ENCODE measurements at regions not wholly inside any gene's neighbourhood (a gene's known extent, or its start where the extent isn't known, plus 50 kb on each side); places are given as distances from the start of the nearest gene placed in this dataset.

GRCh38 chr4:136754810-136755530 lies 777.3 kb downstream of the PCDH18 start:
- Histone ChIP-seq H3K79me2 (ENCODE audit: insufficient read depth, low read length) (no peaks in the 10 kb centered on the region), H3K4me1 (ENCODE audit: control insufficient read depth in 1 of 2, insufficient read depth in 2 of 2, low read length in 2 of 2) (no peaks in the 10 kb centered on the region), H3K9ac (ENCODE audit: insufficient read depth, low read length, poor library complexity, severe bottlenecking) (no peak overlapping the region), H4K20me1 (ENCODE audit: insufficient read depth, low read length) (no peaks in the 10 kb centered on the region), H3K27me3 (ENCODE audit: control insufficient read depth in 2 of 2, insufficient read depth in 2 of 2, low read length in 2 of 2) (no peaks in the 10 kb centered on the region), H3K27ac (ENCODE audit: low read depth in 1 of 2, low read length in 2 of 2) (no peak overlapping the region), H3K4me2 (replicated peaks; ENCODE audit: extremely low read depth, low read length, poor library complexity, severe bottlenecking) (no peak overlapping the region), H3K36me3 (replicated peaks in 1 of 2; ENCODE audit: control insufficient read depth in 1 of 2, insufficient read depth in 2 of 2, low read length in 2 of 2) (no peaks in the 10 kb centered on the region), H2AFZ (ENCODE audit: insufficient read depth, low read depth, low read length, poor library complexity, severe bottlenecking) (no peak overlapping the region), H3K4me3 (replicated peaks in 1 of 3; ENCODE audit: low read depth in 2 of 3, low read length in 3 of 3) (no peak overlapping the region), H3K9me3 (replicated peaks in 1 of 2; ENCODE audit: control insufficient read depth in 1 of 2, insufficient read depth in 1 of 2, low read length in 2 of 2) (no peaks in the 10 kb centered on the region)
- no peak overlapping the region for H3K27ac Mint-ChIP-seq
- peaks cover 0 to 3% (median 0%) of the 10 kb centered on the region in 7 donors for H3K9me3 Mint-ChIP-seq
- DNase-seq = no peak
- H3K4me3 Mint-ChIP-seq = no peak overlapping the region
- no peaks in the 10 kb centered on the region for H3K4me1 Mint-ChIP-seq
- no peaks in the 10 kb centered on the region for H3K36me3 Mint-ChIP-seq
- intact Hi-C loops (cut with micrococcal nuclease) = no loop called here
- WGBS (ENCODE audit: insufficient coverage) = no CpG with 5 or more reads among the region's 2 CpGs
- no peak for TF ChIP-seq CTCF (IDR thresholded peaks at IDR 0.05)
- H3K27me3 Mint-ChIP-seq (ENCODE audit: low read depth in 3 of 3) = no peaks in the 10 kb centered on the region

- H3K9me3 Mint-ChIP-seq = peaks cover 0 to 3% (median 0%) of the 10 kb centered on the region in 7 donors
- intact Hi-C loops (cut with micrococcal nuclease) = no loop called here
- no peaks in the 10 kb centered on the region for H3K4me1 Mint-ChIP-seq
- Histone ChIP-seq H3K9ac (ENCODE audit: insufficient read depth, low read length, poor library complexity, severe bottlenecking) (no peak overlapping the region), H3K4me3 (replicated peaks in 1 of 3; ENCODE audit: low read depth in 2 of 3, low read length in 3 of 3) (no peak overlapping the region), H4K20me1 (ENCODE audit: insufficient read depth, low read length) (no peaks in the 10 kb centered on the region), H3K9me3 (replicated peaks in 1 of 2; ENCODE audit: control insufficient read depth in 1 of 2, insufficient read depth in 1 of 2, low read length in 2 of 2) (no peaks in the 10 kb centered on the region), H3K79me2 (ENCODE audit: insufficient read depth, low read length) (no peaks in the 10 kb centered on the region), H3K4me1 (ENCODE audit: control insufficient read depth in 1 of 2, insufficient read depth in 2 of 2, low read length in 2 of 2) (no peaks in the 10 kb centered on the region), H3K27ac (ENCODE audit: low read depth in 1 of 2, low read length in 2 of 2) (no peak overlapping the region), H3K36me3 (replicated peaks in 1 of 2; ENCODE audit: control insufficient read depth in 1 of 2, insufficient read depth in 2 of 2, low read length in 2 of 2) (no peaks in the 10 kb centered on the region), H3K4me2 (replicated peaks; ENCODE audit: extremely low read depth, low read length, poor library complexity, severe bottlenecking) (no peak overlapping the region), H3K27me3 (ENCODE audit: control insufficient read depth in 2 of 2, insufficient read depth in 2 of 2, low read length in 2 of 2) (no peaks in the 10 kb centered on the region), H2AFZ (ENCODE audit: insufficient read depth, low read depth, low read length, poor library complexity, severe bottlenecking) (no peak overlapping the region)
- no peak overlapping the region for H3K27ac Mint-ChIP-seq
- no peak for TF ChIP-seq CTCF (IDR thresholded peaks at IDR 0.05)
- no CpG with 5 or more reads among the region's 1 CpG for WGBS (ENCODE audit: insufficient coverage)
- H3K36me3 Mint-ChIP-seq = no peaks in the 10 kb centered on the region
- no peaks in the 10 kb centered on the region for H3K27me3 Mint-ChIP-seq (ENCODE audit: low read depth in 3 of 3)
- DNase-seq = no peak
- no peak overlapping the region for H3K4me3 Mint-ChIP-seq
These were observed 780.7 kb downstream of the PCDH18 start for GRCh38 chr4:136751556-136751955.
